ENCODE measurements at regions not wholly inside any gene's neighbourhood (a gene's known extent, or its start where the extent isn't known, plus 50 kb on each side); places are given as distances from the start of the nearest gene placed in this dataset.
"Not testable (repeated sequence)": the region's sequence is repeated elsewhere in the genome, so short reads cannot be mapped to it uniquely, and the experiment has no call there.

GRCh38 chr14:83660597-83660996 is 1869.3 kb upstream of the FLRT2 start:
- no peak for DNase-seq

DNA sequence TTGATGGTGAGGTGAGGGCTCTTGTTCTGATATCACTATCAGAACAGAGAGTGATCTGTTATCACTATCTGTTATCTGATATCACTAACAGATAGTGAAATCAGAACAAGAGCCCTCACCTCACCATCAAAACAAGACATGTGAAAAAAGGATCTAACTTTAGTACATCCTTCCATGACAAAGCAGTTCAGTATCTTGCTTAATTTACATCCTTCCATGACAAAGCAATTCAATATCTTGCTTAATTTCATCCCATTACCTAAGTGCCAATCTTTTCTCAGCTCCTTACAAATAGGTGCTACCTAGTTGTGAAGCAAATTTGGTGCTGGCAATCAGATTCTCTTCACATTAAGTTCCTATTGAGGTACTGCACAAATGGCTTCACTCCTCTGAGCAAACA is 1865.6 kb upstream of the FLRT2 start:
- no peak for DNase-seq

DNA sequence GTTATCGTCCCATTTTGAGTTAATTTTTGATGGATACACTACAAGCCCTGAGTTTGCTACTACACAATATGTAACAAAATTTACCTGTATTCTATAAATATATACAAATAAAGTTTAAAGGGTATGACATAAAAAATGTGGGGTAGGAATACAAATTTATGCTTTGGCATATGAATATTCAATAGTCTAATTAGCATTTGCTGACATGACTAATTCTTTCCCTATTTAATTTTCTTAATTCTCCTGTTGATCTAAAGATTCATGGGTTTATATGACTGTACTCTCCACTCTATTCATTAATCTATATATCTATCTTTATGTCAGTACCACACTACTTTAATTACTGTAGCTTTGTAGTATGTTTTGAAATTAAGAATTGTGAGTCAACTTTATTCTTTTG is 1840.7 kb upstream of the FLRT2 start:
- DNase-seq, result no peak

GRCh38 chr14:83697099-83697498 is 1832.8 kb upstream of the FLRT2 start:
- DNase-seq, result no peak

DNA sequence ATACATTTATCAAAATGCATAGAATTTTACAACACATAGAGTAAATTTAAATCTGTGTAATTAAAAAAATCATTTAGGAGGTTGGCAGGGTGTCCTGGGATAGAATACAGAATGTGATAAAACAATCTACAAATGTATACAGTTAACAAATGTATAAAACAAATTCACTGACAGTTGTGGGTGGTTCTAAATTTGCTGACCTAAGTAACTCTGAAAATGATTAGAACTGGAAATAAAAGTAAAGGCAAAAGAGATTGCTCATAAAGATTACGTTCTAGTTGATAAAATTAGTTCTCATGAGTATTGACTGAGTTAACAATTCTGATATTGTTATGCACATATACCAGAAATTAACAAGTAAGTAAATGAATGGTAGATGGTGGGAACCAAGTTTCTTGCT is 1827.3 kb upstream of the FLRT2 start:
- DNase-seq, result no peak

DNA sequence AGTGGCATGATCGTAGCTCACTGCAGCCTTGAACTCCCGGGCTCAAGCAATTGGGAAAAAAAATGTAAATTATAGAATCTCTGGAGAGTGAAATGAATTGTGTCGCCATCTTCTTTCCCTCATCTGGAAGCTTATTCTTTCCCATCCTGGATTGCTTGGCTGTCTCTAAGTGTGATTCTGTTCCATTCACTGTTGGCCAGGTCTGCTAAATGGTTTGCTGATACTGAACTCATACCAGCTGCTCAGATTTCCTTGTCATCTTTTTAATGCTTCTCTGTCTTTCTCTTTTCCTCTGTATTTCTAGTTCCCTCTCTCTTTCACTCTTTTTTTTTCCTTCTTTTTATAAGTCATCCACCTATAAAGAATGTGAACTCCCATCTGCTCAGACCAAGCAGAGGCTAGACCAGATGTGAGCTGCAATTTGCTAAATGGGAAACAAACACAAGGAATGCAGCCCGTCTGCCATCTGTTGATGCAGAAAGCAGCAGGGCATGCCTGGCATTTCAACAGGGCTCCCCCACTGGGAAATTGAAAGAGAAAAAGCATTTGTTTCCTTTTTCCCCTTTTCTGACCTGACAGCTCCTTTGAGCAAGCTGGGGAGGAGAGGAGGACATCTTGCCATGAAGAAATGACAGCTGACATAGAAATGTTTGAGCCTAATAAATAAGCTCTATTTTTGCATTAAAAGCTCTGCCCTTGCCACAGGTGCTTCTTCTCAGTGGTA is 1823.6 kb upstream of the FLRT2 start:
- no peak for DNase-seq

- no peak for DNase-seq
Observed at GRCh38 chr14:83707056-83707455, 1822.9 kb upstream of the FLRT2 start.

GRCh38 chr14:83709116-83709515 is 1820.8 kb upstream of the FLRT2 start:
- no peak for DNase-seq

GRCh38 chr14:83711046-83711445 is 1818.9 kb upstream of the FLRT2 start:
- no peak for DNase-seq

DNA sequence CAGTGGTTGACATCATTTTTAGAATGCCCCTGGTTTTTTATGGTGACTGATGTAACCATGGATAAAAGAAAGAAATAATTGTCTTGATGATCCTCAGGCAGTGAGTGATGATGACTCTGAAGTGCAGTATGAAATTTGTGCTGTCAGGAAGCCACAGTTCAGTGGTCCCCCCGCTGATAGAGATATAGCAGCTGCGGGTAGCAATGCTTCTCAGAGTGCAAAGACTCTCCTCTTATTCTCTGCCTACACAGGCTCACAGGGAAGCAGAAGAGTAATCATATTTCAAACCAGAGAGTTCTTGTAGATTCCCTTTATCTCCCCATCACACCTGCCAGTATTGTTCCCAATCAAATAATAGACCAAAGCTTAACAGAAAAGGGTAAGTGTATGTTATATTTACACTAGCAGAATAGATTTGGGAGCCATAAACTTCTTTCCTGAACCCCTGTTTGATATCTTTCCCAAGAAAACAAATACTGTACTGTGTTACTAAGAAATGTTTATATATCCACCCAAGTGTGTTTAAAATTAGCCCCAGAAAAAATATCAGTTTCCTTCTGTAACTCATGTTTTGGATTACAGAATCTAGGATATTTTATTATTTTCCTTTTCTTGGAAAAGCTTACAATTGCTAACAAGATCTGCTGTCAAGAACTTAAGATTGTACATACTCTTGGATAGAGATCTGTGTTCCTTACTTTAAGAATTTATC is 1817.4 kb upstream of the FLRT2 start:
- no peak for DNase-seq

DNA sequence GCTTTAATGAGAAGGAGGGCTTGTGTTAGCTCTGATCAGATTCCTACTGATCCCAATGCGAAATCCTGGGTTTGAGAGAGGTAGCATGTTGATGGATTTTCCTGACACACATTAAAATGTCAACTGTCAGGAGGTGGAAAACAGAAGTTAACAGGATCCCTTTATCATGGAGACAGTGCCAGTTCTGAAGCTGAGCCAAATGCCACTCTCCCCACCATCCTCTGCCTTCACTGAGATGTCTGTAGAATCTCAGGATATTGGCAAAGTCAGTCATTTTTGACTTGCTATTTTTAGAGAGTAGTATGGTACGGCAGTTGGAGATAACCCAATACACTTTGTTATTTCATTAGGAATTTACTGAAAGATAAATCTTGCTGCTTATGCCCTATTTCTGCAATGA is 1816.2 kb upstream of the FLRT2 start:
- DNase-seq, result no peak

GRCh38 chr14:83714151-83714550 is 1815.8 kb upstream of the FLRT2 start:
- DNase-seq, result no peak

- not testable (repeated sequence) for DNase-seq
Observed at GRCh38 chr14:83719435-83719834, 1810.5 kb upstream of the FLRT2 start.

DNA sequence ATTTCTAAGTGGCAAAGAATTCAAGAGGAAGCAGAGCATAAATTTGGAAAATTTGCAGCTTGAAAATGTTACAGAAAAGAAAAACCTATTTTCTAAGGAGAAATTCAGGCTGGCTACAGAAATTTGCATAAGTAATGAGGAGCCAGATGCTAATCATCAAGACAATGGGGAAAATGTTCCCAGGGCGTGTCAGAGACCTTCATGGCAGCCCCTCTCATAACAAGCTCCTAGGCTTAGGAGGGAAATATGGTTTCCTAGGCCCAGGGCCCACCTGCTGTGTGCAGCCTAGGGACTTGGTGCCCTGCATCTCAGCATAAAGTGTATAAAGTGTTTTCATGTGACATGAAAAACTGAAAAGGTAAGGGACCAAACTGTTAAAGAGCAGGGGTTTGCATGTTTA is 1796.3 kb upstream of the FLRT2 start:
- DNase-seq, result no peak

- no peak for DNase-seq
Observed at GRCh38 chr14:83734431-83734830, 1795.5 kb upstream of the FLRT2 start.

DNA sequence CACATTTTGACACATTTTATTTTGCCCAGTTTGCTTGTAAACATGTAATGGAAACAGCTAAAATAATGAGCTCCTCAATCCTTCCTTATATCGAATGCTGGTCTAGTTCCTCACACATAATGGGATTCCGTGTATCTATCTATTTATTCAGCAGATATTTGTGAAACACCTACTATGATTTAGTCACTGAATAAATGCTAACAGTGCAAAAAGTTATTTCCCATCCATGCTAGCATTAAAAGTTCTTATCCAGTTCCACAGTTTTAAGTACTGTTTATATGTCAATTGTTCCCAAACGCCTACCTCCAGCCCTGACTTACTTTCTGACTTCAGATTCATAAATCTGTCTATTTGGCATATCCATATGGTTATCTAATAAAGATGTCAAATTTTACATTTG is 1788.7 kb upstream of the FLRT2 start:
- DNase-seq, result no peak

- DNase-seq, result no peak
Observed at GRCh38 chr14:83744224-83744623, 1785.7 kb upstream of the FLRT2 start.

DNA sequence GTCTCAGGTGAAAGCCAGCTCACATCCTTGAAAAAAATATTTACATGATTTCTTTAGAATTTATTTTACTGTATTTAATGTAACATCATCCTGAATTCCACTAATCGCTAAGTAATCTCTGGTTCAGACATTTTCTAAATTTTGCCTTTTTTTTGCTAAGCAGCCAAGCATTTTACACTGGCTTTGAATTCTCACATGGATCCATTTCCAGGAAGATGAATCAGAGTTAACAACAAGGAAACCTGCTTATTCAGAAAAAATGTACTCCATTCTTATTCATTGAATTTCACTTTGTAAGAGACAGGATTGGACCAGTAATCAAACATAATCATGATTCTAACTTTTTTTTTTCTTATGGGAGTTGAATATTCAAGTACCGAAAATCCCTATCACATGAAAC is 1785.1 kb upstream of the FLRT2 start:
- no peak for DNase-seq

DNA sequence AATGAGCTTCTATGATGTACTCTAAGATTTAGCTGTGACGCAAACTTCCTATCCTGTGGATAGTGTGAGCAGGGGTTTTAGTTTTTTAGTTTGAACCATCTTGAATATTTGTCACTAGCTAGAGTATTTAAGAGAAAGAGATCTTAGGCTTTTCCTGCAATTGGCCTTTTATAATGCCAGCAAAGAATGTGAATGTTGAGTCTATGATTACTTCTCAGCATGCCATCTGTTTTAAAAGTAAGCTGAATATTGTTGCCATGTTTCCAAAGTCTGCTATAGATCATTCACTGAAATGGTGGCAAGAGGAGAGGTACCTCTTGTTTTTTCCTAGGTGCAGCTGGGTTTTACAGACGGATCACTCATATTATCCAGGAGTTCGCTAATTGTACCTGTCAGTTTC is 1783.6 kb upstream of the FLRT2 start:
- no peak for DNase-seq

DNA sequence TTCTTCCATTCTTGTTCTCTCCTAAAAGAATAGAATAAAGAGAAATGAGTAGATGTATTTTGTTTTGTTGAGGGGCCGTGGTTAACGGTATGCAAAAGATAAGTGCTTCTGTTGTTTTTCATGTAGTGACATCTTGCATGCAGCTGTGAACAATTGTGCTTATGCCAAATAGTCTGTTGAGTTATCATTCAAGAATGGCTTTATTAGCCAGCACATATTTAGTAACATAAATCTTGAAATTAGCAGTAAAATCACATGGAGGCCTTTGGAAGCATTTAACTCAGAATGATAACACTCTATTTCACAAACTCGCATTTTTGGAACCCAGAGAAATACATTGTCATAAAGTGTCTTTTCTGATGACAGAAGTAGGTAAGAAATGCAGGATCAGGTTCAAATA is 1772.0 kb upstream of the FLRT2 start:
- no peak for DNase-seq

DNA sequence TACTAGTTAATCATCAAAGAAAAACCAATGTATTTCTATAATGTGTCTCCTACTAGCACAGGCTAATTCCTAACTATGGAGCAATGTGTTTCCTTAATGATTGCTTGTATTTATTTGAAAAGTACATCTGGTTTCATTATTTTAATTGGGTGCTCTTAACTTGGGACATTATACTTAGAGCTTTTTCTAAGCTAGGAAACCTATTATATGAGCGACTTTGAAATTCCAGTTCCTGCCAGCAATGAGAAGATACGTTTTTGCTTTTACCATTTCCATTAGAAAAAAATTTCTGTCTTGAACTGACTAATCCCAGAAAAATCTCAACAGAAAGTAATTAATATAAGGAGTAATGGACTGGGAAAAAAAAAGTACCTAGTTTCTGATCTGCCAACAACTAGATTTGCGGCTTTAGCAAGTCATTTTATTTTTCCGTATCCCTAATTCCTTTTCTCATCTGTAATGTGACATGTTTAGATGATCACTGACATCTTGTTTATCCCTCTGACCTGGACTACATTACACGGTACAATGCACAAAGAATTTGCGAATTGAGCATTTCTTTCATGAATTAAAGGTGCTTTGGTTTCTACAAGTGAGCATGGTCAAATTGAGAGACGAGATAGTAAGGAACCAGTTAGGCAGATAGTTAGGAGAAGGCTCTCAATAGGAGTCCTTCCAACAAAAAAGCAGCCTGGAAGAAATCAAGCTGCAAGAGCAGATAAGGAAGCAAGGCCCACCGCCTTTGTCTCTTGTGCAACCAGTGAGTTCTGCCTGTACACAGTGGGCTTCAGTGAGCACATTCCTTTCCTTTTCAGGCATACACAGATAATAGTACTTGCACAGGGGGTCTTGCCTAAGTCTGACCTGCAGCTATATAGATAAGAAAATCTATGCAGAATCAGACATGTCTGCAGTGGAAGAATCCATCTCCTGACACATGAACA is 1765.0 kb upstream of the FLRT2 start:
- no peak for DNase-seq

- DNase-seq, result no peak
Observed at GRCh38 chr14:83777516-83777915, 1752.4 kb upstream of the FLRT2 start.

- no peak for DNase-seq
Observed at GRCh38 chr14:83779266-83779665, 1750.7 kb upstream of the FLRT2 start.

DNA sequence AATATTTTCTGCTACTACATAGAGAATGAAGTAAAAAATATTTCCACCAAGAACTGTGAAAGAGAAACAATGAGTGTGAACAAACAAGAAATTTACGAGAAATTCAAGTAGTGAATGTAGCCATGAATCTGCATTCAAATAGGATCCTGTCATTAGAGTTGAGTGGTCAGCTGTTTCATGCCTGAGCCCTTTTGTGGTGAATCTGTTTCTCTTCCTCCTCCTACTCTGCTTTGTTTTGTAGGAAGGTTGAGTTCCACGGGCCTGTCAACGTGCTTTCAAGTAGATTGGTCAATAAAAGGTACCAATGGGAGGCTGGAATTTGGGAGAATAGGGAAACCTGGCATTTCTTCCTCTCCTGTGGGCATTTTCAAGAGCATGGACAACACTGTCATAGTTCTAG is 1749.6 kb upstream of the FLRT2 start:
- no peak for DNase-seq
